GM23338 (cell line): ENCODE measurements at regions not wholly inside any gene's neighbourhood (a gene's known extent, or its start where the extent isn't known, plus 50 kb on each side); places are given as distances from the start of the nearest gene placed in this dataset.
A peak's percentile ranks its signal among the peaks of the same experiment; 100 is the strongest.

Experiments used
- CREB1 ChIP-seq: fragments of 250-450 bp; sonication (Bioruptor Pico); IDR thresholded peaks from 2 replicates; pipeline ENCODE4 v1.5.0; 2020; ENCODE audit warnings: low read depth, mild to moderate bottlenecking, moderate library complexity
- CTCF ChIP-seq, 2 experiments: fragments of 200-600 bp in 1 of 2; sonication (generic) in 1 of 2; conservative IDR thresholded peaks; 2 replicates each; pipeline versions ENCODE4 v1.5.1 to v1.6.1; 2016 to 2017; ENCODE audit warnings: antibody characterized with exemption in 2 of 2, low read depth in 2 of 2, mild to moderate bottlenecking in 2 of 2, moderate library complexity in 1 of 2
- EZH2 ChIP-seq: fragments of 200-600 bp; sonication (generic); IDR thresholded peaks from one replicate; pipeline ENCODE4 v1.8.0; 2017; ENCODE audit warnings: antibody characterized with exemption, mild to moderate bottlenecking, low read depth; ENCODE audit not compliant: unreplicated experiment
- EZH2phosphoT487 ChIP-seq: fragments of 200-600 bp; sonication (generic); IDR thresholded peaks from one replicate; pipeline ENCODE4 v1.8.1; 2018; ENCODE audit warnings: antibody characterized with exemption; ENCODE audit not compliant: unreplicated experiment
- JUNB ChIP-seq: IDR thresholded peaks from one replicate; pipeline ENCODE4 v1.6.1; 2016; ENCODE audit warnings: antibody characterized with exemption; ENCODE audit not compliant: unreplicated experiment
- POLR2AphosphoS5 ChIP-seq: IDR thresholded peaks from 2 replicates; pipeline ENCODE4 v1.6.1; 2016; ENCODE audit warnings: antibody characterized with exemption, low read depth
- REST ChIP-seq: IDR thresholded peaks from one replicate; pipeline ENCODE4 v1.6.1; 2018; ENCODE audit warnings: antibody characterized with exemption; ENCODE audit not compliant: unreplicated experiment
- STAT1 ChIP-seq: IDR thresholded peaks from one replicate; pipeline ENCODE4 v1.6.1; 2016; ENCODE audit warnings: antibody characterized with exemption; ENCODE audit not compliant: unreplicated experiment
- TF ChIP-seq, protein P1 (sequence below): IDR thresholded peaks from 2 replicates; pipeline ENCODE4 v1.6.1; 2016; ENCODE audit warnings: antibody characterized with exemption

DNA sequence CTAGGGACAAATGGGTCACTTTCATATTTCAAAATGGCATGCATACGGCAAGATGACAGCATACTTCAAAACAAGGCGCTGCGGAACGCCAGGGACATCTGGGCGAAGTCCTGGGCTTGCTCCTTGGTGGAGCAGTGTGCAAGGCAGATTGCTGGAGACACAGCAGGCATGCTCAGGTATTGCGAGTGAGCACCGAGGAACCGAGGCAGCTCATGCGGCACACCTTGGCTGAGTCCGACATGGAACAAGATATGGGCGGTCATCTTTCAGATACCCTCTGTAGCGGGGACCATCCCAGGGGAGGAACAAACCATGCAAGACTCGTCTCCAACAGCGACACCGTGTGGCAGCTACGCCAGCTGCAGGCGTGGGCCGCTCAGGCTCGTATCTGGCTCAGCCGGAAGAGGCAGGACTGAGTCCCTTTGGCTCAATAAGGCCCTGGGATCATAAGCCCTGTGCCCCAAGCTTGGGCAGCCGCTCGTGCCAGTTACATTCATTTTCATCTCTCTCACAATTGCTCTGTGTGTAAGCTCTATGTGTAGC, 112.4 kb downstream of the NUFIP1 start:
- TF ChIP-seq CREB1 (no peak), CTCF (conservative IDR thresholded peaks at IDR 0.05; ENCODE audit: low read depth in 2 of 2) (peak; percentile 94 to 98), EZH2 (no peak), EZH2phosphoT487 (no peak), POLR2AphosphoS5 (no peak), JUNB (no peak), REST (no peak), STAT1 (no peak)
- TF ChIP-seq, protein P1, sequence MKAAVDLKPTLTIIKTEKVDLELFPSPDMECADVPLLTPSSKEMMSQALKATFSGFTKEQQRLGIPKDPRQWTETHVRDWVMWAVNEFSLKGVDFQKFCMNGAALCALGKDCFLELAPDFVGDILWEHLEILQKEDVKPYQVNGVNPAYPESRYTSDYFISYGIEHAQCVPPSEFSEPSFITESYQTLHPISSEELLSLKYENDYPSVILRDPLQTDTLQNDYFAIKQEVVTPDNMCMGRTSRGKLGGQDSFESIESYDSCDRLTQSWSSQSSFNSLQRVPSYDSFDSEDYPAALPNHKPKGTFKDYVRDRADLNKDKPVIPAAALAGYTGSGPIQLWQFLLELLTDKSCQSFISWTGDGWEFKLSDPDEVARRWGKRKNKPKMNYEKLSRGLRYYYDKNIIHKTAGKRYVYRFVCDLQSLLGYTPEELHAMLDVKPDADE = no peak
